Panc1 (cell line): ENCODE measurements at regions not wholly inside any gene's neighbourhood (a gene's known extent, or its start where the extent isn't known, plus 50 kb on each side); places are given as distances from the start of the nearest gene placed in this dataset.

ENCODE experiments used
- ATAC-seq: fragments of 200-7000 bp; cut with Tn5 transposase; 2 replicates; pipeline ENCODE4 v1.9.1; 2020; ENCODE audit warnings: mild to moderate bottlenecking, moderate library complexity
- BruUV-seq: library from RNA; stranded (reverse); fragments of 400-500 nt; replicated peaks from 2 replicates; lab custom pipeline; 2021; lab: Mats Ljungman, UMichigan
- CTCF ChIA-PET: fragments of 300-600 bp; sonication (Branson Sonifier 250); formaldehyde crosslinking; loops from one replicate; lab custom pipeline; 2022; ENCODE audit warnings: antibody characterized with exemption; lab: Charles Lee
- POLR2A ChIA-PET: fragments of 300-600 bp; sonication (Branson Sonifier 250); formaldehyde crosslinking; loops from one replicate; lab custom pipeline; 2022; ENCODE audit warnings: antibody characterized with exemption; lab: Charles Lee
- DNase-seq: peaks from one replicate; pipeline ENCODE4 v3.0.0-alpha.2; 2010; ENCODE audit warnings: low read depth, low spot score
- H3K27ac ChIP-seq: 2 replicates; pipeline ENCODE4 v1.5.1; 2011; ENCODE audit warnings: mild to moderate bottlenecking, low read length, inconsistent platforms
- H3K27me3 ChIP-seq: fragments of 200-500 bp; sonication (Bioruptor generic); 2 replicates; pipeline ENCODE4 v1.6.0; 2014; ENCODE audit warnings: low read length, inconsistent platforms; ENCODE audit not compliant: control insufficient read depth, insufficient read depth
- H3K36me3 ChIP-seq: fragments of 200-500 bp; sonication (Bioruptor generic); 2 replicates; pipeline ENCODE4 v1.5.1; 2014; ENCODE audit warnings: inconsistent platforms, mild to moderate bottlenecking, low read length, moderate library complexity; ENCODE audit not compliant: control insufficient read depth, insufficient read depth
- H3K4me1 ChIP-seq: 2 replicates; pipeline ENCODE4 v1.5.1; 2011; ENCODE audit warnings: inconsistent platforms, mild to moderate bottlenecking, low read length, moderate library complexity; ENCODE audit not compliant: control insufficient read depth, insufficient read depth
- H3K4me3 ChIP-seq, 2 experiments: 2 replicates each; pipeline ENCODE4 v1.5.1; 2011 to 2012; ENCODE audit warnings: low read depth in 2 of 2, low read length in 2 of 2, mild to moderate bottlenecking in 2 of 2, inconsistent platforms in 1 of 2, moderate library complexity in 1 of 2
- H3K9me3 ChIP-seq: fragments of 200-500 bp; sonication (Bioruptor generic); 2 replicates; pipeline ENCODE4 v1.5.1; 2014; ENCODE audit warnings: low read depth, mild to moderate bottlenecking, inconsistent platforms, low read length, moderate library complexity; ENCODE audit not compliant: control insufficient read depth, insufficient read depth
- POLR2AphosphoS5 ChIP-seq: IDR thresholded peaks from 2 replicates; pipeline ENCODE4 v1.6.1; 2012; ENCODE audit warnings: mild to moderate bottlenecking, low read depth, low read length, moderate library complexity
- REST ChIP-seq, 2 experiments: IDR thresholded peaks; 2 replicates each; pipeline ENCODE4 v1.6.1; 2011 to 2012; ENCODE audit warnings: low read depth in 2 of 2, control low read depth in 1 of 2, low read length in 1 of 2, mild to moderate bottlenecking in 1 of 2, moderate library complexity in 1 of 2; ENCODE audit not compliant: insufficient read depth in 1 of 2
- SIN3A ChIP-seq: IDR thresholded peaks from 2 replicates; pipeline ENCODE4 v1.6.1; 2012; ENCODE audit warnings: low read depth, mild to moderate bottlenecking, low read length, moderate library complexity, borderline replicate concordance; ENCODE audit not compliant: insufficient read depth
- TCF7L2 ChIP-seq: IDR thresholded peaks from 2 replicates; pipeline ENCODE4 v1.6.1; 2011; ENCODE audit warnings: mild to moderate bottlenecking, low read depth, low read length, inconsistent platforms
- in situ Hi-C: cut with HindIII; loops from 2 replicates; pipeline ENCODE4 v1.10.0; 2016; ENCODE audit warnings: low sequenced_read_pairs, low pct_unique_long_range_greater_than_20kb
- intact Hi-C: fragments of 100-400 bp; cut with micrococcal nuclease; formaldehyde crosslinking; loops from one replicate; pipeline ENCODE4 v1.10.0; 2022; ENCODE audit not compliant: unreplicated experiment
- TF ChIP-seq, protein P1 (sequence below): fragments of 450-650 bp; IDR thresholded peaks from 2 replicates; pipeline ENCODE4 v1.5.1; 2017; ENCODE audit warnings: mild to moderate bottlenecking

DNA sequence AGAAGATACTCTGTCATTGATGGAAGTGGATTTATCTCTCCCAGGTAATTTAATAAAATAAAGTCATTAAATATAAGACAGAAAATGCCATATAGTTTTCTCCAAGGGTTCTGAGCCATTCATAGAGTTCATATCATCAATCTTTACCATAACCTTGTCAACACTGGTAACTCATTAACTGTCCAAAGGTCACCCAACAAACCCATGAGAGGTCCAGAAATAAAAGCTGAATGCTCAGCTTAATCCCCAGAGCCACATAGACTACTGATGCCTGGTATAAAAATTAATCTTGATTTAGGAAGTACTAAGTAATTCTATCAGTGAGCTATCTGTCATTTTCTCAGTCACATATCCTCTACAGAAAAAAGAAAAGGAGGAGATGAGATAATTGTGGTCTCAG lies 903.0 kb upstream of the DDX18 start:
- no peaks in the 10 kb centered on the region for H3K27me3 ChIP-seq
- DNase-seq: no peak
- no peak for ATAC-seq
- H3K4me1 ChIP-seq: no peaks in the 10 kb centered on the region
- no peaks in the 10 kb centered on the region for H3K9me3 ChIP-seq
- BruUV-seq: no TSS peak
- intact Hi-C loops: no loop called here
- POLR2A ChIA-PET: no interaction called here
- TF ChIP-seq, protein P1, sequence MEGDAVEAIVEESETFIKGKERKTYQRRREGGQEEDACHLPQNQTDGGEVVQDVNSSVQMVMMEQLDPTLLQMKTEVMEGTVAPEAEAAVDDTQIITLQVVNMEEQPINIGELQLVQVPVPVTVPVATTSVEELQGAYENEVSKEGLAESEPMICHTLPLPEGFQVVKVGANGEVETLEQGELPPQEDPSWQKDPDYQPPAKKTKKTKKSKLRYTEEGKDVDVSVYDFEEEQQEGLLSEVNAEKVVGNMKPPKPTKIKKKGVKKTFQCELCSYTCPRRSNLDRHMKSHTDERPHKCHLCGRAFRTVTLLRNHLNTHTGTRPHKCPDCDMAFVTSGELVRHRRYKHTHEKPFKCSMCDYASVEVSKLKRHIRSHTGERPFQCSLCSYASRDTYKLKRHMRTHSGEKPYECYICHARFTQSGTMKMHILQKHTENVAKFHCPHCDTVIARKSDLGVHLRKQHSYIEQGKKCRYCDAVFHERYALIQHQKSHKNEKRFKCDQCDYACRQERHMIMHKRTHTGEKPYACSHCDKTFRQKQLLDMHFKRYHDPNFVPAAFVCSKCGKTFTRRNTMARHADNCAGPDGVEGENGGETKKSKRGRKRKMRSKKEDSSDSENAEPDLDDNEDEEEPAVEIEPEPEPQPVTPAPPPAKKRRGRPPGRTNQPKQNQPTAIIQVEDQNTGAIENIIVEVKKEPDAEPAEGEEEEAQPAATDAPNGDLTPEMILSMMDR: no peak
- no peak for TF ChIP-seq TCF7L2
- TF ChIP-seq SIN3A: no peak
- TF ChIP-seq POLR2AphosphoS5: no peak
- TF ChIP-seq REST (IDR thresholded peaks at IDR 0.05; ENCODE audit: insufficient read depth in 1 of 2, low read depth in 2 of 2, low read length in 1 of 2): no peak
- no peak overlapping the region for H3K4me3 ChIP-seq
- H3K36me3 ChIP-seq: no peaks in the 10 kb centered on the region
- CTCF ChIA-PET: no interaction called here
- in situ Hi-C loops: no loop called here
- no peak overlapping the region for H3K27ac ChIP-seq

DNA sequence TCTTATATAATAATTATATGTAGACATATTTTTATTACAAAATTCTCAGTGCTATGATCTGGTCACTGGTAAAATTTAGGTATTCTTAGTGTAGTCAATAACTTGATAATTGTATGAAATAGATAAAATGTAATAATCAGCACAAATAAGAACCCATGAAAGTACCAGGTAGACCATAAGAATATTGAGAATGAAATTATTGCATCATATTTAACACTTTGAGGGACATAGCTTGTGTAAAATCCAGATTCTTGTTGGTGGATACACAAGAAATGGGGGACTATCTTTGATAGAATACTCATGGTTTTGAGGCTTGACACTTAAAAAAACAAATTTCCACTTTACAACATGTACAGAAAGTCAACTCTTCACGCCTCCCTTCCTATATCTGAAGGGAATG lies 898.8 kb upstream of the DDX18 start:
- CTCF ChIA-PET: no interaction called here
- DNase-seq: no peak
- no peaks in the 10 kb centered on the region for H3K9me3 ChIP-seq
- intact Hi-C loops (no loop called here), in situ Hi-C loops (no loop called here)
- H3K4me1 ChIP-seq: no peaks in the 10 kb centered on the region
- H3K27ac ChIP-seq: no peak overlapping the region
- POLR2A ChIA-PET: no interaction called here
- BruUV-seq: no TSS peak
- no peak overlapping the region for H3K4me3 ChIP-seq
- no peaks in the 10 kb centered on the region for H3K27me3 ChIP-seq
- TF ChIP-seq POLR2AphosphoS5 (no peak), SIN3A (no peak), TCF7L2 (no peak), REST (IDR thresholded peaks at IDR 0.05; ENCODE audit: insufficient read depth in 1 of 2, low read depth in 2 of 2, low read length in 1 of 2) (no peak)
- TF ChIP-seq, protein P1: no peak
- H3K36me3 ChIP-seq: no peaks in the 10 kb centered on the region
- no peak for ATAC-seq
